Lower lobe of right lung (tissue), 2 donors: ENCODE measurements at regions not wholly inside any gene's neighbourhood (a gene's known extent, or its start where the extent isn't known, plus 50 kb on each side); places are given as distances from the start of the nearest gene placed in this dataset.

Experiments
- ATAC-seq, 2 donors: fragments of 200-7000 bp; cut with Tn5 transposase; one replicate each; pipeline ENCODE4 v1.9.1; 2020 to 2022; ENCODE audit warnings: mild to moderate bottlenecking in 2 of 2, moderate library complexity in 2 of 2
- DNase-seq: peaks from one replicate; pipeline ENCODE4 v3.0.0-alpha.2; 2020
- H3K27ac ChIP-seq: fragments of 200-600 bp; one replicate; pipeline ENCODE4 v1.8.0; 2022
- H3K27me3 ChIP-seq: fragments of 200-600 bp; one replicate; pipeline ENCODE4 v1.8.0; 2022; ENCODE audit warnings: low read depth
- H3K36me3 ChIP-seq: fragments of 200-600 bp; one replicate; pipeline ENCODE4 v1.8.0; 2022; ENCODE audit warnings: mild to moderate bottlenecking
- H3K4me1 ChIP-seq: fragments of 200-600 bp; one replicate; pipeline ENCODE4 v1.8.0; 2022
- H3K4me3 ChIP-seq: fragments of 200-600 bp; one replicate; pipeline ENCODE4 v1.8.0; 2022; ENCODE audit warnings: mild to moderate bottlenecking
- H3K9me3 ChIP-seq: fragments of 200-600 bp; one replicate; pipeline ENCODE4 v1.8.0; 2022
- CTCF ChIP-seq: fragments of 200-600 bp; IDR thresholded peaks from one replicate; pipeline ENCODE4 v1.8.0; 2022; ENCODE audit warnings: antibody characterized with exemption, mild to moderate bottlenecking
- intact Hi-C: fragments of 100-400 bp; cut with DNase I; formaldehyde crosslinking; loops from one replicate; pipeline ENCODE4 v1.11.0; 2022
- donor health status: DM: no; HTN: yes; CAD: no; lungs with severe emphysema.

DNA sequence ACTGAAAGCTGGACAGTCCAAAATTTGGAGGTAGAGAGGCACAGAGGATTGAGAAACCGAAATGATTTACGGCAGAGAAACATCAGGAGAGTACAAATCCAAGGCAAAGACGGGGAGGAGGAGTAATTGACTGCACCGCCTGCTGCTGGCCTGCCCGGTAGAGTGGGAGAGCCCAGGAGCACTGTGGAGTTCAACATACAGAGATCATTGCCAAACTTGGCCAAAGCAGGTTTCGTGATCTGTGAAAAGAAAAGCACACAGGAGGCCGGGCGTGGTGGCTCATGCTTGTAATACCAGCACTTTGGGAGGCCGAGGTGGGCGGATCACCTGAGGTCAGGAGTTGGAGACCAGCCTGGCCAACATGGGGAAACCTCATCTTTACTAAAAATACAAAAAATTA, 306.0 kb upstream of the PFKP start:
- ATAC-seq: no peak
- Histone ChIP-seq H3K36me3 (no peaks in the 10 kb centered on the region), H3K27me3 (no peaks in the 10 kb centered on the region), H3K4me1 (no peaks in the 10 kb centered on the region), H3K27ac (no peak overlapping the region), H3K4me3 (no peak overlapping the region), H3K9me3 (no peaks in the 10 kb centered on the region)
- no peak for TF ChIP-seq CTCF
- intact Hi-C loops: no loop called here
- DNase-seq: no peak

DNA sequence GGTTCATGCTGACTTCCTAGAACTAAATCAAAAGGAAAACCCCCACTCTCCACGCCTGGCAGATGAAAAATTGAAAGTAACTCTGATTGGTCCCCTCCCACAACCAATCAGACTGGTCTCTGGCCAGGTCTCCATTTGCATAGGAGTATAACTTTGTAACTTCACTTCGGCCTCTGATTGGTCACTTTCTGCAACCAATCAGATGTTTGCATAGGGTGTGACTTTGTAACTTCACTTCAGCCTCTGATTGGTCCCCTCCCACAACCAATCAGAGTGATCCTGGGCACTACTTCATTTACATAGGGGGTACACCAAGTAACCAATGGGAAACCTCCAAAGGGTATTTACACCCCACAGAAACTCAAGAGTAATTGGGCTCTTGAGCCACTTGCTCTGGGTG, 306.6 kb upstream of the PFKP start:
- DNase-seq: no peak
- Histone ChIP-seq H3K27ac (no peak overlapping the region), H3K4me3 (no peak overlapping the region), H3K4me1 (no peaks in the 10 kb centered on the region), H3K27me3 (no peaks in the 10 kb centered on the region), H3K9me3 (no peaks in the 10 kb centered on the region), H3K36me3 (no peaks in the 10 kb centered on the region)
- TF ChIP-seq CTCF: no peak
- ATAC-seq: no peak
- intact Hi-C loops: no loop called here

GRCh38 chr10:2759233-2759632, 308.1 kb upstream of the PFKP start:
- no peak for ATAC-seq

GRCh38 chr10:2754943-2755342, 312.4 kb upstream of the PFKP start:
- no peaks in the 10 kb centered on the region for H3K27me3 ChIP-seq
- no peak overlapping the region for H3K27ac ChIP-seq
- intact Hi-C loops: no loop called here
- H3K36me3 ChIP-seq: no peaks in the 10 kb centered on the region
- DNase-seq (no peak), ATAC-seq (no peak)
- no peak overlapping the region for H3K4me3 ChIP-seq
- TF ChIP-seq CTCF: no peak
- no peaks in the 10 kb centered on the region for H3K9me3 ChIP-seq
- no peaks in the 10 kb centered on the region for H3K4me1 ChIP-seq

More at GRCh38 chr10:2759233-2759632, 308.1 kb upstream of the PFKP start:
- no peaks in the 10 kb centered on the region for H3K4me1 ChIP-seq
- no peaks in the 10 kb centered on the region for H3K36me3 ChIP-seq
- intact Hi-C loops: no loop called here
- H3K27ac ChIP-seq: no peak overlapping the region
- H3K27me3 ChIP-seq: no peaks in the 10 kb centered on the region
- TF ChIP-seq CTCF: no peak
- H3K4me3 ChIP-seq: no peak overlapping the region
- no peak for DNase-seq
- H3K9me3 ChIP-seq: no peaks in the 10 kb centered on the region

DNA sequence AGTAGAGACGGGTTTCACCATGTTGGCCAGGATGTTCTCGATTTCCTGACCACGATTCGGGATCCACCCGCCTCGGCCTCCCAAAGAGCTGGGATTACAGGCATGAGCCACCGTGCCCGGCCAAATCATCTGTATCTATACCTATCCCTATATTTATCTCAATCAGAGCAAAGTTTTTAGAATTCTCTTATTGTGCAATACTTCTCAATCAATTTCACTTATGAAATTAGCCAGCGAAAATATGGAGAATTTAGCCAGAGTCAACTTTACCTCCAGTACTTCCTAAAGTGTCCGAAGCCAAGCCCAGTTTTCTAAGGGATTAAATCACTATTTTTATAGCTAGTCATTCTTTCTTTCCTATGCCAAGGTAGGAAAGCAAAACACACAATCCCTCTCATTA, 319.1 kb upstream of the PFKP start:
- H3K27me3 ChIP-seq: no peaks in the 10 kb centered on the region
- no peak for ATAC-seq
- intact Hi-C loops: no loop called here

More for the DNA sequence above, 319.1 kb upstream of the PFKP start:
- DNase-seq: no peak
- H3K36me3 ChIP-seq: no peaks in the 10 kb centered on the region
- no peak overlapping the region for H3K4me3 ChIP-seq
- H3K9me3 ChIP-seq: no peaks in the 10 kb centered on the region
- no peak overlapping the region for H3K27ac ChIP-seq
- no peaks in the 10 kb centered on the region for H3K4me1 ChIP-seq
- no peak for TF ChIP-seq CTCF
